GM23338 (cell line): ENCODE measurements at regions not wholly inside any gene's neighbourhood (a gene's known extent, or its start where the extent isn't known, plus 50 kb on each side); places are given as distances from the start of the nearest gene placed in this dataset.

Experiments
- ATAC-seq: fragments of 200-7000 bp; cut with Tn5 transposase; 3 replicates; pipeline ENCODE4 v1.9.1; 2020
- DNase-seq: peaks from one replicate; pipeline ENCODE4 v3.0.0-alpha.2; 2015; ENCODE audit warnings: low spot score
- H2AFZ ChIP-seq: fragments of 200-600 bp; sonication (generic); 2 replicates; pipeline ENCODE4 v1.8.0; 2016; ENCODE audit warnings: antibody characterized with exemption, mild to moderate bottlenecking, moderate library complexity
- H3F3A ChIP-seq: fragments of 200-600 bp; sonication (generic); replicated peaks from 2 replicates; pipeline ENCODE4 v1.8.0; 2017; ENCODE audit warnings: antibody characterized with exemption, mixed run types, low read depth
- H3K27ac ChIP-seq: fragments of 200-600 bp; sonication (generic); 2 replicates; pipeline ENCODE4 v1.6.1; 2016; ENCODE audit warnings: low read depth
- H3K27me3 ChIP-seq: fragments of 200-600 bp; sonication (generic); 2 replicates; pipeline ENCODE4 v1.8.0; 2016; ENCODE audit warnings: mild to moderate bottlenecking, mixed run types, moderate library complexity; ENCODE audit not compliant: insufficient read depth
- H3K36me3 ChIP-seq: fragments of 200-600 bp; sonication (generic); 2 replicates; pipeline ENCODE4 v1.8.0; 2016; ENCODE audit warnings: mild to moderate bottlenecking; ENCODE audit not compliant: insufficient read depth
- H3K4me1 ChIP-seq: fragments of 200-600 bp; sonication (generic); 2 replicates; pipeline ENCODE4 v1.8.0; 2016; ENCODE audit warnings: mild to moderate bottlenecking, moderate library complexity; ENCODE audit not compliant: insufficient read depth
- H3K4me2 ChIP-seq: fragments of 200-600 bp; sonication (generic); 2 replicates; pipeline ENCODE4 v1.7.1; 2017; ENCODE audit warnings: mixed run types
- H3K4me3 ChIP-seq: fragments of 200-600 bp; sonication (generic); 2 replicates; pipeline ENCODE4 v1.6.1; 2016; ENCODE audit warnings: mixed run types
- H3K79me2 ChIP-seq: fragments of 200-600 bp; sonication (generic); replicated peaks from 2 replicates; pipeline ENCODE4 v1.8.0; 2017; ENCODE audit warnings: mild to moderate bottlenecking; ENCODE audit not compliant: insufficient read depth
- H3K9me2 ChIP-seq: fragments of 200-600 bp; sonication (generic); 2 replicates; pipeline ENCODE4 v1.8.0; 2017; ENCODE audit not compliant: insufficient read depth
- H4K20me1 ChIP-seq: fragments of 200-600 bp; sonication (generic); replicated peaks from 2 replicates; pipeline ENCODE4 v1.8.0; 2017; ENCODE audit warnings: mild to moderate bottlenecking; ENCODE audit not compliant: insufficient read depth
- H3K27ac Mint-ChIP-seq: 2 replicates; pipeline ENCODE4 v1.8.0; 2020; ENCODE audit warnings: inconsistent platforms, mild to moderate bottlenecking, moderate library complexity, mixed read lengths
- H3K27me3 Mint-ChIP-seq: 3 replicates; pipeline ENCODE4 v1.8.0; 2022; ENCODE audit warnings: low read depth, mild to moderate bottlenecking, moderate library complexity, mixed read lengths, inconsistent platforms; ENCODE audit not compliant: insufficient read depth, poor library complexity
- H3K36me3 Mint-ChIP-seq: 3 replicates; pipeline ENCODE4 v1.8.0; 2021; ENCODE audit warnings: low read depth, mild to moderate bottlenecking, inconsistent platforms, moderate library complexity, mixed read lengths
- H3K4me1 Mint-ChIP-seq: 3 replicates; pipeline ENCODE4 v1.8.0; 2020; ENCODE audit warnings: mild to moderate bottlenecking, inconsistent platforms, mixed read lengths
- H3K4me3 Mint-ChIP-seq: 3 replicates; pipeline ENCODE4 v1.8.0; 2021; ENCODE audit warnings: moderate library complexity, mild to moderate bottlenecking, inconsistent platforms, mixed read lengths
- H3K9me3 Mint-ChIP-seq: 3 replicates; pipeline ENCODE4 v1.8.0; 2020; ENCODE audit warnings: moderate library complexity, mild to moderate bottlenecking, inconsistent platforms, mixed read lengths
- CREB1 ChIP-seq: fragments of 250-450 bp; sonication (Bioruptor Pico); IDR thresholded peaks from 2 replicates; pipeline ENCODE4 v1.5.0; 2020; ENCODE audit warnings: low read depth, mild to moderate bottlenecking, moderate library complexity
- CTCF ChIP-seq, 2 experiments: fragments of 200-600 bp in 1 of 2; sonication (generic) in 1 of 2; conservative IDR thresholded peaks; 2 replicates each; pipeline versions ENCODE4 v1.5.1 to v1.6.1; 2016 to 2017; ENCODE audit warnings: antibody characterized with exemption in 2 of 2, low read depth in 2 of 2, mild to moderate bottlenecking in 2 of 2, moderate library complexity in 1 of 2
- ETS1 ChIP-seq: IDR thresholded peaks from 2 replicates; pipeline ENCODE4 v1.6.1; 2016; ENCODE audit warnings: antibody characterized with exemption
- EZH2 ChIP-seq: fragments of 200-600 bp; sonication (generic); IDR thresholded peaks from one replicate; pipeline ENCODE4 v1.8.0; 2017; ENCODE audit warnings: antibody characterized with exemption, mild to moderate bottlenecking, low read depth; ENCODE audit not compliant: unreplicated experiment
- EZH2phosphoT487 ChIP-seq: fragments of 200-600 bp; sonication (generic); IDR thresholded peaks from one replicate; pipeline ENCODE4 v1.8.1; 2018; ENCODE audit warnings: antibody characterized with exemption; ENCODE audit not compliant: unreplicated experiment
- JUNB ChIP-seq: IDR thresholded peaks from one replicate; pipeline ENCODE4 v1.6.1; 2016; ENCODE audit warnings: antibody characterized with exemption; ENCODE audit not compliant: unreplicated experiment
- NANOG ChIP-seq: IDR thresholded peaks from 2 replicates; pipeline ENCODE4 v1.6.1; 2016; ENCODE audit warnings: antibody characterized with exemption, borderline replicate concordance
- POLR2AphosphoS5 ChIP-seq: IDR thresholded peaks from 2 replicates; pipeline ENCODE4 v1.6.1; 2016; ENCODE audit warnings: antibody characterized with exemption, low read depth
- REST ChIP-seq: IDR thresholded peaks from one replicate; pipeline ENCODE4 v1.6.1; 2018; ENCODE audit warnings: antibody characterized with exemption; ENCODE audit not compliant: unreplicated experiment
- STAT1 ChIP-seq: IDR thresholded peaks from one replicate; pipeline ENCODE4 v1.6.1; 2016; ENCODE audit warnings: antibody characterized with exemption; ENCODE audit not compliant: unreplicated experiment
- ZNF114 ChIP-seq: fragments of 250-450 bp; sonication (Bioruptor Pico); IDR thresholded peaks from 2 replicates; pipeline ENCODE4 v1.5.0; 2020; ENCODE audit warnings: mild to moderate bottlenecking, moderate library complexity
- ZNF331 ChIP-seq: fragments of 250-450 bp; sonication (Bioruptor Pico); IDR thresholded peaks from 2 replicates; pipeline ENCODE4 v1.5.0; 2020; ENCODE audit warnings: low read depth, mild to moderate bottlenecking, moderate library complexity
- ZNF462 ChIP-seq: fragments of 250-450 bp; sonication (Bioruptor Pico); IDR thresholded peaks from 2 replicates; pipeline ENCODE4 v1.5.0; 2020; ENCODE audit warnings: mild to moderate bottlenecking, moderate library complexity

GRCh38 chr14:98634043-98634820 lies 637.8 kb downstream of the BCL11B start:
- Histone ChIP-seq H3K36me3 (no peaks in the 10 kb centered on the region), H3K4me3 (no peak overlapping the region), H3K27ac (no peak overlapping the region), H3K4me2 (no peak overlapping the region), H3K79me2 (no peaks in the 10 kb centered on the region), H3K9me2 (peaks cover 21% of the 10 kb centered on the region), H3F3A (no peaks in the 10 kb centered on the region), H3K27me3 (no peaks in the 10 kb centered on the region), H3K4me1 (no peaks in the 10 kb centered on the region), H4K20me1 (no peaks in the 10 kb centered on the region), H2AFZ (no peak overlapping the region)
- no peaks in the 10 kb centered on the region for H3K27me3 Mint-ChIP-seq
- TF ChIP-seq CTCF (conservative IDR thresholded peaks at IDR 0.05; ENCODE audit: low read depth in 2 of 2) (no peak), ETS1 (no peak), NANOG (no peak), ZNF331 (CRISPR knock-in tag) (no peak), EZH2phosphoT487 (no peak), EZH2 (no peak), STAT1 (no peak), CREB1 (CRISPR knock-in tag) (no peak), POLR2AphosphoS5 (no peak), REST (no peak), ZNF462 (CRISPR knock-in tag) (no peak), JUNB (no peak), ZNF114 (no peak)
- H3K9me3 Mint-ChIP-seq = no peaks in the 10 kb centered on the region
- ATAC-seq = no peak
- H3K36me3 Mint-ChIP-seq = no peaks in the 10 kb centered on the region
- H3K4me3 Mint-ChIP-seq = no peak overlapping the region
- no peaks in the 10 kb centered on the region for H3K4me1 Mint-ChIP-seq
- DNase-seq = no peak
- no peak overlapping the region for H3K27ac Mint-ChIP-seq
